HEK293 (cell line): ENCODE measurements at regions not wholly inside any gene's neighbourhood (a gene's known extent, or its start where the extent isn't known, plus 50 kb on each side); places are given as distances from the start of the nearest gene placed in this dataset.

Experiments
- CTCF ChIP-seq: fragments of 450-650 bp; formaldehyde crosslinking; IDR thresholded peaks from 2 replicates; pipeline ENCODE4 v1.5.1; 2016; ENCODE audit warnings: missing biosample characterization, missing genetic modification characterization
- PRDM10 ChIP-seq: fragments of 450-650 bp; formaldehyde crosslinking; IDR thresholded peaks from 2 replicates; pipeline ENCODE4 v1.5.1; 2016; ENCODE audit warnings: missing biosample characterization, missing genetic modification characterization
- SP3 ChIP-seq: fragments of 450-650 bp; formaldehyde crosslinking; IDR thresholded peaks from 2 replicates; pipeline ENCODE4 v1.5.1; 2016; ENCODE audit warnings: missing biosample characterization, missing genetic modification characterization
- TCF7L2 ChIP-seq: IDR thresholded peaks from 2 replicates; pipeline ENCODE4 v1.6.1; 2011; ENCODE audit warnings: low read depth, mild to moderate bottlenecking, inconsistent platforms, low read length, moderate library complexity, borderline replicate concordance
- TRIM28 ChIP-seq: IDR thresholded peaks from 2 replicates; pipeline ENCODE4 v1.6.1; 2011; ENCODE audit warnings: low read length, control low read depth, borderline replicate concordance
- ZBTB11 ChIP-seq: fragments of 450-650 bp; formaldehyde crosslinking; conservative IDR thresholded peaks from 2 replicates; pipeline ENCODE4 v1.5.1; 2016; ENCODE audit warnings: low read depth, missing biosample characterization, missing genetic modification characterization
- ZNF157 ChIP-seq: fragments of 450-650 bp; formaldehyde crosslinking; IDR thresholded peaks from 2 replicates; pipeline ENCODE4 v1.5.1; 2016; ENCODE audit warnings: missing biosample characterization, missing genetic modification characterization
- ZNF24 ChIP-seq: fragments of 450-650 bp; formaldehyde crosslinking; IDR thresholded peaks from 2 replicates; pipeline ENCODE4 v1.5.1; 2016; ENCODE audit warnings: missing biosample characterization, missing genetic modification characterization
- ZNF350 ChIP-seq: fragments of 450-650 bp; formaldehyde crosslinking; IDR thresholded peaks from 2 replicates; pipeline ENCODE4 v1.5.0; 2017; ENCODE audit warnings: missing biosample characterization, mild to moderate bottlenecking, missing genetic modification characterization
- ZNF391 ChIP-seq: fragments of 450-650 bp; formaldehyde crosslinking; IDR thresholded peaks from 2 replicates; pipeline ENCODE4 v1.5.1; 2016; ENCODE audit warnings: low read depth, missing biosample characterization, missing genetic modification characterization, borderline replicate concordance
- ZNF510 ChIP-seq: fragments of 450-650 bp; formaldehyde crosslinking; IDR thresholded peaks from 2 replicates; pipeline ENCODE4 v1.5.1; 2018; ENCODE audit warnings: mild to moderate bottlenecking, missing genetic modification characterization, missing biosample characterization; ENCODE audit not compliant: insufficient replicate concordance
- ZNF518A ChIP-seq: fragments of 450-650 bp; formaldehyde crosslinking; conservative IDR thresholded peaks from 2 replicates; pipeline ENCODE4 v1.5.1; 2016; ENCODE audit warnings: low read depth, missing biosample characterization, missing genetic modification characterization
- ZNF585B ChIP-seq: fragments of 450-650 bp; formaldehyde crosslinking; IDR thresholded peaks from 2 replicates; pipeline ENCODE4 v1.5.1; 2016; ENCODE audit warnings: missing biosample characterization, missing genetic modification characterization
- ZSCAN18 ChIP-seq: fragments of 450-650 bp; formaldehyde crosslinking; IDR thresholded peaks from 2 replicates; pipeline ENCODE4 v1.5.1; 2016; ENCODE audit warnings: missing biosample characterization, missing genetic modification characterization

GRCh38 chr17:79332011-79332554, 257.5 kb downstream of the ENGASE start:
- TF ChIP-seq ZNF350 (tag by site-specific recombination) (no peak), ZNF391 (tag by site-specific recombination) (no peak), CTCF (no peak), TCF7L2 (no peak), TRIM28 (no peak), ZBTB11 (no peak), ZNF585B (tag by site-specific recombination) (no peak), ZNF24 (tag by site-specific recombination) (no peak), ZSCAN18 (tag by site-specific recombination) (no peak), ZNF518A (no peak), ZNF157 (tag by site-specific recombination) (no peak), PRDM10 (tag by site-specific recombination) (no peak), SP3 (tag by site-specific recombination) (no peak), ZNF510 (tag by site-specific recombination) (no peak)
